NB4 (cell line): ENCODE measurements at regions not wholly inside any gene's neighbourhood (a gene's known extent, or its start where the extent isn't known, plus 50 kb on each side); places are given as distances from the start of the nearest gene placed in this dataset.

Experiments
- MAX ChIP-seq: IDR thresholded peaks from 2 replicates; pipeline ENCODE4 v1.6.1; 2011; ENCODE audit warnings: low read depth, low read length
- POLR2A ChIP-seq: IDR thresholded peaks from 2 replicates; pipeline ENCODE4 v1.6.1; 2011; ENCODE audit warnings: mild to moderate bottlenecking; ENCODE audit not compliant: insufficient read length; ENCODE audit errors: extremely low read depth
- TF ChIP-seq, protein P1 (sequence below): IDR thresholded peaks from one replicate; pipeline ENCODE4 v1.5.1; 2012; ENCODE audit warnings: low read depth, low read length

- TF ChIP-seq, protein P1, sequence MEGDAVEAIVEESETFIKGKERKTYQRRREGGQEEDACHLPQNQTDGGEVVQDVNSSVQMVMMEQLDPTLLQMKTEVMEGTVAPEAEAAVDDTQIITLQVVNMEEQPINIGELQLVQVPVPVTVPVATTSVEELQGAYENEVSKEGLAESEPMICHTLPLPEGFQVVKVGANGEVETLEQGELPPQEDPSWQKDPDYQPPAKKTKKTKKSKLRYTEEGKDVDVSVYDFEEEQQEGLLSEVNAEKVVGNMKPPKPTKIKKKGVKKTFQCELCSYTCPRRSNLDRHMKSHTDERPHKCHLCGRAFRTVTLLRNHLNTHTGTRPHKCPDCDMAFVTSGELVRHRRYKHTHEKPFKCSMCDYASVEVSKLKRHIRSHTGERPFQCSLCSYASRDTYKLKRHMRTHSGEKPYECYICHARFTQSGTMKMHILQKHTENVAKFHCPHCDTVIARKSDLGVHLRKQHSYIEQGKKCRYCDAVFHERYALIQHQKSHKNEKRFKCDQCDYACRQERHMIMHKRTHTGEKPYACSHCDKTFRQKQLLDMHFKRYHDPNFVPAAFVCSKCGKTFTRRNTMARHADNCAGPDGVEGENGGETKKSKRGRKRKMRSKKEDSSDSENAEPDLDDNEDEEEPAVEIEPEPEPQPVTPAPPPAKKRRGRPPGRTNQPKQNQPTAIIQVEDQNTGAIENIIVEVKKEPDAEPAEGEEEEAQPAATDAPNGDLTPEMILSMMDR, result no peak
- TF ChIP-seq POLR2A, result no peak
- no peak for TF ChIP-seq MAX
Observed at GRCh38 chr11:130992788-130993187, 76.5 kb upstream of the SNX19 start.
